GM21515 (cell line): ENCODE measurements at regions not wholly inside any gene's neighbourhood (a gene's known extent, or its start where the extent isn't known, plus 50 kb on each side); places are given as distances from the start of the nearest gene placed in this dataset.
"Not testable (repeated sequence)": the region's sequence is repeated elsewhere in the genome, so short reads cannot be mapped to it uniquely, and the experiment has no call there.

Experiments used
- ATAC-seq: cut with Tn5 transposase; IDR thresholded peaks from one replicate; pipeline ENCODE4 v1.9.1; 2021; ENCODE audit not compliant: unreplicated experiment

DNA sequence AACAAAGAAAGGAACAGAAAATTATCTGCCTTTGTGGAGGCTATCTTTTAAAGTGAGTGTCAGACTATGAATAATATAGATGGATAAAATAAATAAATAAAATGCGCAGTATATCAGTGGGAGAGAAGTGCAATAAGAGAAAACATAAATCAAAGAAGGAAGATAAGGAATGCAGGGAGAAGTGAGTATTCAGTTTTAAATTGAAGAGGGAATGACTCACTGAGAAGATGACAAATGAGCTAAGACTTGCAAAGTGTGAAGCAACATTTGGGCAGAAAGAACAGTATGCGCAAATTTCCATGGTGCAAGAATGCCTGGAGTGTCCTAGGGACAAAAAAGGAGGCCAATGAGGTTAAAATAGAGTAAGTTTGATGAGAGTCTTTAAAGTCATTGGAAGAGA, 1300.1 kb upstream of the ALCAM start:
- no peak for ATAC-seq

DNA sequence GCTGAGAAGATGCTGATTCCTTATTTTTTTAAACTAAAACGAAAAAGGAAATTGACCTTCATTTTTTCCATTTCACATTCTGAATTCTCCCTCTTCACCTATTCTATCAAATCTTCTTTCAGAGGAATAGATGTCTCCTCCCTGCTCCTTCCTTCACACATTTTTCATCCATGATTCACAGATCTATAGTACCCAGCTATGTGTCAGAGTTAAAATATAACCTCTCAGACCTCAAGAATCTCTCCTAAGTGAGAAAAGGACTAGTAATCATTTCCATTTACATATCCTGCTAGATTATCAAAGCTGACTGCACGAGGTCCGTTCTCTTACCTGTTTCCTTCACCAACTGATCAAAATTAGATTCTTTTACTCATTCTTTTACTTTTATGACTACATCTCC, 1297.6 kb upstream of the ALCAM start:
- ATAC-seq = no peak

DNA sequence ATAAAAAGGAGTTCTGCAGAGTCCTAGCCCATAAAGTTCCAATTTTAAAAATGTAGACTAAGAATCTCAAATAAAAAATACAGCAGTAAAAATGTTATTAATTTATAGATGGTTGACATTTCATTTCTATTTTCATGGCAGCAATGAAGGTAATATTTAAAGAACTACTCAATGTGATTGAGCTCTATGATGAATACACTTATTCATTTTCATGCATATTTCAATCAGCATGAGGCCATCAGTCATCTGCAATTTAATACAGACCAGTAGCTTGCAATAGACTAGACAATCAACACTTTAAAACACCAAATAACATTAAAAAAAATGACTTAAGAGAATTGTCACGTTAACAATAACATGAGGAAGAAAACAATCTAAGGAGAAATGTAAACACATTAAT, 1295.8 kb upstream of the ALCAM start:
- ATAC-seq = no peak

DNA sequence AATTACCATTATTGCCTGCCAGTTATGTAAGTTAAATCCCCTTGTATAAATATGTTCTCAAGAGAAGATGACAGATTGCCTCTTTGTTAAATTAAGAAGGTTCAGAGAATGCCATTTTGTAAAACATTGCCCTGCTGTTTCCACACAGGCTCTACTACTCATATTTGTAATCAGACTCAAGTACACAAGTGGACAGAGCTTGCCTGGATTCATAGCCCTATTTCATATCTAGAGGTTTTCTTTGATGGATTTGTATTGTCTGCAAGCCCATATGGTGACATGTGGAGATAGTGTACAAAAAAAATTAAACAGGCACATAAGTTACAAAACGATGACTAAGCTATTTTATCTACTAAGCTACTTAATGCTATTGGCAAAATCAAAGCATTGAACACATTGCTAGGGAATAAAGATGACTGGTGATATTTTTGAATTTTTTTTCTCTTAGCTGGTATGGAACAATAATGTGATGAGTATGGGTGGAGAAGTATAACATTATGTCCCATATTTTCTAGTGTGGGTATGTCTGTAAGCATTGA, 1286.6 kb upstream of the ALCAM start:
- no peak for ATAC-seq

DNA sequence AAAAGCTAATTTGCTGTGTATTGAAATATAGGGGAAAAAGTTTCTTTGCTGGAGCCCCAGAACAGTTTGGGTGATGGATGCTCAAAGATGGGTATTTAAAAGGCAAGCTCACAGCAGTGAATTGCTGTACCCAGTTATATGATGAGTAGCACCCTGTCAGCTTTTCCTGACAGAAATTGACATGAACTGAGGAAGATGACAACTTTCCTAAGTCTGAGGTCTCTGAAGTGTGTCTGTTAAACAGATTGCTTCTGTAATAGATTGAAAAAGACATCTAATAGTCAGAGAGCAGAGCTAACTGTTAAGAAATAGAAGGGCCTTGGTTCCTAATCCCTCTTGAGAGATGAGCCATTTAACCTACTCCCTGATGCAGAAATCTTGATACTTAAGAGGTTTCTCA, 1278.0 kb upstream of the ALCAM start:
- no peak for ATAC-seq

DNA sequence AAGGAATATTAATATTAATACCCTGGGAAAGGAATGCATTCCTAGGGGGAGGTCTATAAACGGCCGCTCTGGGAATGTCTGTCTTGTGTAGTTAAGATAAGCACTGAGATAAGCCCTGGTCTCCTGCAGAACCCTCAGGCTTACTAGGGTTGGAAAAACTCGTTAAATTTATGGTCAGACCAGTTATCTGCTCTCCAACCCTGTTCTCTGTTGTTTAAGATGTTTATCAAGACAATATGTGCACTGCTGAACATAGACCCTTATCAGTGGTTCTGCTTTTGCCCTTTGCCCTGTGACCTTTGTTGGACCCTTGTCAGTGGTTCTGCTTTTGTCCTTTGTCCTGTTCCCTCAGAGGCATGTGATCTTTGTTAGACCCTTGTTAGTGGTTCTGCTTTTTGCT, 1276.7 kb upstream of the ALCAM start:
- ATAC-seq = not testable (repeated sequence)

DNA sequence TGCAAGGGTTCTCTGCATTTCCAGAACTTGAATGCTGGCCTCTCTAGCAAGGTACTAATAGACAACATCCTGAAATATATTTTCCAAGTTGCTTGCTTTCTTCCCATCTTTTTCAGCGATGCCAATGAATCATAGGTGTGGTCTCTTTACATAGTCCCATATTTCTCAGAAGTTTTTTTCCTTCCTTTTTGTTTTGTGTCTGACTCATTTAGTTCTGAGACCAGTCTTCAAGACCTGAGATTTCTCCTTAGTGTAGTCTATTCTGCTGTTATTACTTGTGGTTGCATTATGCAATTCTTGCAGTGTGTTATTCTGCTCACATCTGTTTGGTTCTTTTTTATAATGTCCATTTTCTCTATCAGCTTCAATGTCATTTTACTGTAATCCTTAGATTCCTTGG, 1265.0 kb upstream of the ALCAM start:
- ATAC-seq = no peak

DNA sequence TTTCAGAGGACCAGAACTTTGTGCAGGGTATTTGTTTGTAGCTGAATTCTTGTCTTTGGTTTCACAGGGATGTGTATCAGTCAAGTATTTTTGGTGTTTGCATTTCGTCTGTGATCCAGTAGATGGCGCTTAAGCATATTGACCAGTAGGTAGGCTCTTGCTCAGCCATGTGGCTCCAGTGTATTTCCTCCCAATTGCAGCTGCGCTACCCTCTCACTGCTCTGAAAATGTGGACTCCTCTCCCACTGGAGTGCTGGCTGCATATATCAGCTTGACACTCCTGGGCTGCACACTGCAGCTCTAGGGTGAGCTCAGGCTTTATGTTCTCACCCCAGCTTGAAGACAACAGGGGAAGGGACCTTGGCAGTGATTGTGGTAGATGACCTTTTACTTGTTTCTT, 1264.3 kb upstream of the ALCAM start:
- ATAC-seq = peak; percentile 99

DNA sequence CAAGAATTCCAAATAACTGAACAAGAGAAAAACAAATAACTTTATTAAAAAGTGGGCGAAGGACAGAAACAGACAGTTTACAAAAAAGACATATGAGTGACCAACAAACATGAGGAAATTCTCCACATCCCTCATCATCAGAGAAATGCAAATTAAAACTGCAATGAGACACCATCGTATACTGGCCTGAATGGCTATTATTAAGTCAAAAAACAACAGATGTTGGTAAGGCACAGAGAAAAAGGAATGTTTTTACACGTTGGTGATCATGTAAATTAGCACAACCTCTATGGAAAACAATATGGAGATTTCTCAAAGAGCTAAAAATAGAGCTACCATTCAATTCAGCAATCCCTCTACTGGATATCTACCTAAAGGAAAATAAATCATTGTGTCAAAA, 1260.4 kb upstream of the ALCAM start:
- ATAC-seq = no peak

DNA sequence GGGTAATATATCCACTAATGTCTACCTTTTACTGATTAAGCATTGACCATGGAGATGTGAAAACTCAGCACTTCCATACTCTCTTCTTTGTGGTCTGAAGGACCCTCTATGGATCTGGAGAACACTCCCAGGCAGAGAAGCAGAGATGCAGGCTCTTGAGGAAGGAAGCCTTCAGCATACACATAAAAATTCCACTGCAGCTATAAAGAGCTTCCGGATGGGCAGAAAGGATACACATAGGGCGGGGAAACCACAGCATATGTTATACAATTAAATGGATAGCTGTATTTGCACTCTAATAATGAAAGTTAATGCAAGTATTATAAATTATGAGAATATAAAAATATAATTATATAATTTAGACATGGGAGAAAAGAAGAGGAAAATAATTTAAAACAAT, 1258.2 kb upstream of the ALCAM start:
- no peak for ATAC-seq

DNA sequence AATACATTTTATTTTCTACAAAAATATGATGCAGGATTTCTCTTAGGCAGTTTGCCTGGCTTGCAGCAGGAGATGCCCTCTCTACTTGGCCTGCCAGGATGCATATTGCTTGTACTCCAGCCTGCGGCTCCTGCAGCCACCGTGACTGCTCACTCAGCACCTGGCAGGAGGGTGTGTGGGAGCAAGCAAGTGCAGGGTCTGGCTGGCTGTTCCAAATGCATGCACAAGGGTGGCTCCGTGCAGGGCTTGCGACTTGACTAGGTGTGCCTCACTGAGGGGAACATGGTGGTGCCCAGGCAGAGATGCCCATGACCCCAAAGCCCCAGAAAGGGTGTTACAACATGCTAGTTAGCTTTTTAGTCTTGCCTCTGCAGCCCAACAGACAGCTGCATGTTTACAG, 1240.2 kb upstream of the ALCAM start:
- no peak for ATAC-seq

DNA sequence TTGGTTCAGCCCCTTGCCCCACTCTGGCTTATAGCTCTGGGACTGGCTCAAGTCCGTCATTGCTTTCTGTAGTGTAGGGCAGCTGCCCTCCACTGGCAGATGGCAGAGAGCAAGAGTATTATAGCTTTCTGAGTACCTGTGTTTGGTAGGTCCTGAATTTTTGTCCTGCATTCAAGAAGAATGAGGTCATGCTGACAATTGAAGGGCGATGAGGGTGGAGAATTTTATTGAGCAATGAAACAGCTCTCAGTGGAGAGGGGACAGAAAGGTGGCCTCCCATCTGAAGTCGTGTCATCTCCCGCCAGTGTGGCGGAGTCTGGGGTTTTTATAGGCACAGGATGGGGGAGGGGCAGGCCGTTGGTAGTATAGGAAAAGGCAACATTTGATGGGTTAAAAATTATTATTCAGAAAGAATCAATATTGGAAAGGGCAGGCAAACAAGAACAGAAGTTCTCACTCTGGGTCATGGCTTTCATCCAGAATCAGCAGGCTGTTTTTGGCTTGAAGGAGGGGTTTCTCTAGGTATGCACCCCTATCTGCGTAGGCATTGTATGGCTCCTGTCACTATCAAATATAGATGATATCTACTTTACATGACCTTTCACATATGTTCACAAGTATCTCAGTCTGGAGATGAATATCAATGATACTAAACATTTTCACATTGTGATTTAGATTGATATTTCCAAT, 1239.7 kb upstream of the ALCAM start:
- ATAC-seq = no peak

DNA sequence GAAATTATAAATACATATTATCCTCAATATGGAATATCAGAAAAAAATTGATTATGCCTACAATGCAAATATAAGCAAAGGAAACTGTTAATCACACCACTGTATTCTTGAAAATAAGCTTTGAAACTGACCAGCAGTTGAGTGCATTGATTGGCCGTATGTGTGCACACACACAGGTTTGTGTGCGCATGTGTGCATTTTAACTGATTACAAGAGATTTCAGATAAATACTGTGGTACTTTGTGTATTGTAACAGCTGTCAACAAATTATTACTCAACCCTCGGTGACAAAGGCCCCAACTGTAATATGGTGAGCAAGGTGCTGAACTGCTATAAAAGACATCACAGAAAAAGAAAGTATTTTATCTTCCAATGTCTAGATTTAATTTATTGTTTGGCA, 1238.9 kb upstream of the ALCAM start:
- no peak for ATAC-seq

DNA sequence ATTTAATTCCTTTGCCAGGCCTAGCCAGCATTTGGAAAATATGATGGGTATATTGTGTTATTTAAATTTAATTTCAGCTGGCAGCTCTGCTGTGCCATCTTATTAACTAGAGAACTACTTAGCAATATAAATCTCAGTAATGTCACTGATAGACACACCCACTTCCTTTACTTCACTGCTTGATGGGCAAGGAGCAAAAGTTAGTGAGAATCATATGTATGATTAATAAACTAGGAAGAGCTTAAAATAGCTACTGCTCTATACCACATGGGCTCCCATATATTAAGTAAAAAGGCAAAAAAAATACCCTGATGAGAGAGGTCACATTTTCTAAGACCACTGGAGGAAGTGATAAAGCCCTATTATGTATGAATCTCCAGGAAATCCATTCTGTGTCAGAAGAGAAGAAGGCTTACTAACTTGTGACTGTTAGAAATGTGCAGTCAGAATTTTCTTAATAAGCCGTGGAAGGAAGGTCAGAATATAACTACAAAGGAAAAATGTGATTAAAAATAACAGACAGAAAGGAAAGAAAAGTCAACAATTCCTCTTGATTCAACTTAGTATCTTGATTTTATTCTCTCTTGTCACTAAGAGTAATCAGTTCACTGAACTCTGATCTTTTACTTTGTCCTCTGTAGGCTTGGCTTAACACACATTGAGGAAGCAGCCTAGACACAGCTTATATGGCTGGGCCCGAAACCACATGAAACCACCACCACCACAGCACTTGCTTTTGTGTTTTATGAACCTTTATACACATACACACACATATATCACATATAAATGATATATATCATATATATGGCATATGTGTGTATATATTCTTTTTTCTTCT, 1233.9 kb upstream of the ALCAM start:
- ATAC-seq = no peak

DNA sequence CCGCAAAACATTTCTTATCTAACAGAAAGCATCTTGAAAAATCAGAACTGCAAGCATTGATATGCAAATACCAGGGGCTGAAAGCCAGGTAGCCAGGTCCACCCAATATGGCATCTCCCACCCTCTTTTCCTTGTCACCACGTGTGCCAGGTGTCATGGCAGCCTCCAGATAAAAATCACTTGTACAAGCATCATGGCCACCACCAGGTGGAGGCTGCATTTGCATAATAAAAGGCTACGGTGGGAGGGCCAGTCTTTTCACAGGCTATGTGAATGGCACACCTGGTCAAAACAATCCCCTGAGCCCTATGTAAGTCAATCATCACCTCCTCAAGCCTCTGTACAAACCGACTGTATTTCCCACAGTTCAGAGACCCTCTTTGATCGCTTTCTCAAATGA, 1233.1 kb upstream of the ALCAM start:
- no peak for ATAC-seq

DNA sequence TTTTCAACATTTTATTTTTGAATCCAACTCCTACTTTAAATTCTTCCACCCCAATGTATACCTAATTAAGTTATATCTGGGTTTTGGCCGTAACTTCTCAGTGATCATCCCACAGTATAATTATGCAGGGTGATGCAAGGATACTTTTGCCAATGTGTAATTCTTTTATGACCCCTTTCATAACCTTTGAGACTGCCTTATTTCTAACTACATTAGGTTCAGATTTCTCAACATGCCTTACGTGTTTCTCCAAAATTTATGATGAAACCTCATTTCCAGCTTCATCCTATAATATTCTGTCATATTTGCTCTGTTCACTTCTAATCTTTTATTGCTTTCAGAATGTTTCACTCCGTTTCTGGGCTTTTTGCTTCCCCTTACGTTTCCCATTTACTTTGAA, 1229.6 kb upstream of the ALCAM start:
- ATAC-seq = no peak

DNA sequence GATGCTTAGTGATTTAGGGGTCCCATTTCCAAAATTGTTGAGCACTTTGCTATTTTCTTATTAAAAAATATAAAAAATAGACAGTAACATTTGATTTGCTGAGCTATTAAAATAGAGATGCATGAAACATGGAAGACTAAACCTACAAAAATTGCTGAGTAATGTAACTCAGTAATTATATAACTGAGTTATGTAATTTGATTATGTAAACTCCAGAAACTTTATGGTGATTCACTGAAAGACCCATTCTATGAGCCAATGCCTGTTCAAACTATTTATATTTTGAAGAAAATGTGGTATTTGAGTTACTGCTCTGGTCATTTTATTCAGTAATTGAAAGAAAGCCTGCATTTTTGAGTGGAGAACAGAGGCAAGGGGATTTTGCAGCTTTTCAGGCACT, 1221.5 kb upstream of the ALCAM start:
- ATAC-seq = no peak

DNA sequence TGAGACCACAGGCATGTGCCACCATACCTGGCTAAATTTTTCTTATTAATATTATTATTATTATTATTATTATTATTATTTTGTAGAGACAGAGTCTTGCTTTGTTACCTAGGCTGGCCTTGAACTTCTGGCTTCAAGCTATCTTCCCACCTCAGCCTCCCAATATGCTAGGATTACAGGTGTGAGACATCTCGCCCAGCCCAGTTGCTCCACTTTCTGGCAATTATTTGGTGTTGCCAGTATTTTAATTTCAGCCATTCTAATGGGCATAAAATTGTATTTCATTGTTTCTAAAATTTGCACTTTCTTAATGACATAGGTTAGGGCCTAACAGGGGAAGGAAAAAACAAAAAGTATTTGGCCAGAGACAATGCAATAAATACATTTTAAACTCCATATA, 1217.6 kb upstream of the ALCAM start:
- ATAC-seq = no peak

DNA sequence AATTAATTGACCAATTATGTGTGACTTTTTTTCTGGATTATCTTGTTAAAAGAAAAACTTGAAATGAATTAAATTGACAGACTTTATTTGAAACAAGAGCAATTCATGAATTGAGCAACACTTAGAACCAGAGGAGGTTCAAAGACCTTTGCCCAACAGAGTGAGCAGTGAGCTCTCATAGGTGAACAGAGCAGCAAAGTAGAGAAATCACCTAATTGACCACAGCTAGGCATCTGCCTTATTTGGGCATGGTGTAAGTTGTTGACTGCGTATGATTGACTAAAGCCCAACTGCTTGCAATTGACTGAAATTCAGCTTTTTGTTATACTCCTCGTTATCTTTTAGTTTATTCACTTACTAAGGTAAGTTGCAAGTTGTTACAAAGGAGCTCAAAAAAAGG, 1216.0 kb upstream of the ALCAM start:
- no peak for ATAC-seq

DNA sequence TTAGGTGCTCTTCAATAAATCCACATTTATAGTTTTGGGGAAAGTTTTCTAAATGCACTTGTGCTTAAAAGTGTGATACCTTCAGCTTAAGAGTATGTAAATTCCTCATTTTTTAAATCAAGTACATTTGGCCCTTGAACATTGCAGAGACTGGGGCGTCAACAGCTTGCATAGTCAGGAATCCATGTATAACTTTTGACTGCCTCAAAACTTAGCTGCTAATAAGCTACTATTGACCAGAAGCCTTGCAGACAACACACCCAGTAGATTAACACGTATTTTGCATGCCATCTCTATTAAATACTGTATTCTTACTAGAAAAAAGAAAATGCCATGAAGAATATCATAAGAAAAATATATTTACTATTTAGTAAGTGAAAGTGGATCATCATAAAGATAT, 1211.8 kb upstream of the ALCAM start:
- ATAC-seq = no peak

DNA sequence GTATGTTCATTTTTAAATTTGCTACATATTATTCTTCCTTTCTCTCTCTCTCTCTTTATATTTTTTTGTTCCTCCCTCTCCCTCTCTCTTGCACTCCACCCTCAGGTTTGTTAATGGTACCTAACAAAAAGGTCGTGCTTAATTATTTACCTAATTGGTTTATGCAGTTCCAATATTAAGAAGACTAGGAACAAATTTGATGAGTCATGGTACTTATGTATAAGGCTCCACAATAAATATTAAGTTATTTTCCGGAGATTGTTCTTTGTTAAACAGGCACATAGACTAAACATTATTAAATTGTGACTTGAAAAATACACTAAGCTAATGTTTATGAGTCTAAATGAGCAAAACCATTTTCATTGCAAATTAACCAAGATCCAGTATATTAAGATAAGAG, 1200.8 kb upstream of the ALCAM start:
- no peak for ATAC-seq

DNA sequence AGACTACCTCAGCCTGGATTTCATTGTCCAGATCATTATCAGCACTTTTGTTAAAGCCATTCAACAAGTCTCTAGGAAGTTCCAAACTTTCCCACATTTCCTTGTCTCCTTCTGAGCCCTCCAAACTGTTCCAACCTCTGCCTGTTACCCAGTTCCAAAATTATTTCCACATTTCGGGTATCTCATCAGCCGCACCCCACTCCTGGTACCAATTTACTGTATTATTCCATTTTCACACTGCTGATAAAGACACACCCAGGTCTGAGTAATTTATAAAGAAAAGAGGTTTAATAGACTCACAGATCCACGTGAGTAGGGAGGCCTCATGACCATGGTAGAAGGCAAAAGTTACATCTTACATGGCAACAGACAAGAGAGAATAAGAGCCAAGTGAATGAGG, 1198.3 kb upstream of the ALCAM start:
- ATAC-seq = no peak
